ENCODE measurements at regions not wholly inside any gene's neighbourhood (a gene's known extent, or its start where the extent isn't known, plus 50 kb on each side); places are given as distances from the start of the nearest gene placed in this dataset.
"Not testable (repeated sequence)": the region's sequence is repeated elsewhere in the genome, so short reads cannot be mapped to it uniquely, and the experiment has no call there.

- no peak for DNase-seq (ENCODE audit: insufficient read length, low spot score)
- no peak for TF ChIP-seq POLR2A (IDR thresholded peaks at IDR 0.05; ENCODE audit: low read depth, low read length)
- no peak for FAIRE-seq
These were observed 105.9 kb upstream of the POU3F1 start for GRCh38 chr1:38152351-38153065.

GRCh38 chr1:38151399-38151798 is 104.8 kb upstream of the POU3F1 start:
- no peak for TF ChIP-seq POLR2A (IDR thresholded peaks at IDR 0.05; ENCODE audit: low read depth, low read length)
- no peak for DNase-seq (ENCODE audit: insufficient read length, low spot score)
- FAIRE-seq: no peak

GRCh38 chr1:38146079-38146478 is 99.5 kb upstream of the POU3F1 start:
- FAIRE-seq; DNase-seq (ENCODE audit: insufficient read length, low spot score): not testable (repeated sequence)

- no peak for FAIRE-seq
- no peak for TF ChIP-seq POLR2A (IDR thresholded peaks at IDR 0.05; ENCODE audit: low read depth, low read length)
- DNase-seq (ENCODE audit: insufficient read length, low spot score): no peak
These were observed 96.0 kb upstream of the POU3F1 start for GRCh38 chr1:38142606-38143005.

GRCh38 chr1:38141483-38141882 is 94.9 kb upstream of the POU3F1 start:
- FAIRE-seq (no peak), DNase-seq (ENCODE audit: insufficient read length, low spot score) (no peak)
- no peak for TF ChIP-seq POLR2A (IDR thresholded peaks at IDR 0.05; ENCODE audit: low read depth, low read length)

GRCh38 chr1:38139738-38140487 is 93.3 kb upstream of the POU3F1 start:
- no peak for TF ChIP-seq POLR2A (IDR thresholded peaks at IDR 0.05; ENCODE audit: low read depth, low read length)
- FAIRE-seq (no peak), DNase-seq (ENCODE audit: insufficient read length, low spot score) (no peak)

- peak; percentile 98 for DNase-seq (ENCODE audit: insufficient read length, low spot score)
- FAIRE-seq: peak; percentile 94
These were observed 92.1 kb upstream of the POU3F1 start for GRCh38 chr1:38138498-38139233.

GRCh38 chr1:38137164-38137563 is 90.6 kb upstream of the POU3F1 start:
- FAIRE-seq: no peak
- TF ChIP-seq POLR2A (IDR thresholded peaks at IDR 0.05; ENCODE audit: low read depth, low read length): no peak
- DNase-seq (ENCODE audit: insufficient read length, low spot score): no peak

More at GRCh38 chr1:38138498-38139233, 92.1 kb upstream of the POU3F1 start:
- no peak for TF ChIP-seq POLR2A (IDR thresholded peaks at IDR 0.05; ENCODE audit: low read depth, low read length)

- DNase-seq (ENCODE audit: insufficient read length, low spot score): no peak
- no peak for TF ChIP-seq POLR2A (IDR thresholded peaks at IDR 0.05; ENCODE audit: low read depth, low read length)
- no peak for FAIRE-seq
These were observed 89.2 kb upstream of the POU3F1 start for GRCh38 chr1:38135625-38136414.

- no peak for DNase-seq (ENCODE audit: insufficient read length, low spot score)
- no peak for TF ChIP-seq POLR2A (IDR thresholded peaks at IDR 0.05; ENCODE audit: low read depth, low read length)
- FAIRE-seq: no peak
These were observed 87.7 kb upstream of the POU3F1 start for GRCh38 chr1:38134294-38134755.

- no peak for FAIRE-seq
These were observed 87.2 kb upstream of the POU3F1 start for GRCh38 chr1:38133756-38134155.

GRCh38 chr1:38133304-38133703 is 86.7 kb upstream of the POU3F1 start:
- DNase-seq (ENCODE audit: insufficient read length, low spot score) (no peak), FAIRE-seq (no peak)
- TF ChIP-seq POLR2A (IDR thresholded peaks at IDR 0.05; ENCODE audit: low read depth, low read length): no peak

More at GRCh38 chr1:38133756-38134155, 87.2 kb upstream of the POU3F1 start:
- TF ChIP-seq POLR2A (IDR thresholded peaks at IDR 0.05; ENCODE audit: low read depth, low read length): no peak
- no peak for DNase-seq (ENCODE audit: insufficient read length, low spot score)

GRCh38 chr1:38132681-38133080 is 86.1 kb upstream of the POU3F1 start:
- TF ChIP-seq POLR2A (IDR thresholded peaks at IDR 0.05; ENCODE audit: low read depth, low read length): no peak
- FAIRE-seq (no peak), DNase-seq (ENCODE audit: insufficient read length, low spot score) (no peak)

All from H54 (cell line).